Hematopoietic multipotent progenitor cell treated with erythropoietin and hydrocortisone succinate and interleukin-3 and kit ligand, for 4 days (in vitro differentiated cells): ENCODE measurements at regions not wholly inside any gene's neighbourhood (a gene's known extent, or its start where the extent isn't known, plus 50 kb on each side); places are given as distances from the start of the nearest gene placed in this dataset.
A peak's percentile ranks its signal among the peaks of the same experiment; 100 is the strongest.
"Not testable (repeated sequence)": the region's sequence is repeated elsewhere in the genome, so short reads cannot be mapped to it uniquely, and the experiment has no call there.

ENCODE experiments used
- DNase-seq: peaks from one replicate; pipeline ENCODE4 v3.0.0-alpha.2; 2015

DNA sequence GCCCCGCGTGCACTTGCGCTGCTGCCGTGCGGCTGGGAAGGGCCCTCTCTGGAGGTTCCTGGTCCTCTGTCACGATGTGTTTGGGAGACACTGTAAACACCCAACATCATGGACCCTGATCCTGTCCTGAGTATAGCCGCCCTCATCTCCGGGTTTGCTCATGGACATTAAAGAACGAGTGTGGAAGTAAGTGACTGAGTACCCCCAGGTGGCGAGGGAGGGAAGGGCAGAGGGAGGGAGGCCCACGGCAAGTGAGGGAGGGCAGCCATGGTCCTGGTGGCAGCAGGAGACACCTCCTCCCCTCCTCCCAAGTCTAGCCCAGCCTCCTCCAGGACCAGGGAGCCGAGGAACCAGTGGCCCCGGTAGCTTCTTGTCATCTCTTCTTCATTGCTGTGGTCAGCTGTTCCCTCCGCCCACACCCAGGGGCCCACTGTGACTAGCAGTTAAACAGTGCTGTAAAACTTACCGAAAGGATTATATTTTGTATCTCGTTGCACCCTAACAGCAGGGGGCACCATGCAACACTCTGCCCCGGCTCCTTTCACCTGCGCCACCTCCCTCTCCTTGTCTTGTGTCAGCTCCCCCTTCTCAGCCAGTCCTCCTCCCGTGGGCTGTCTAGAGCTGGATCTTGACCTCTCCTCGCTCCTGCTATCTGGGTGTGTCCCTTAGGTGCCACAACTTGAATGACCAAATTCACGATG is 566.5 kb upstream of the B3GAT1 start:
- DNase-seq = peak; percentile 1

- DNase-seq = no peak
Observed at GRCh38 chr11:134976551-134976950, 564.5 kb upstream of the B3GAT1 start.

DNA sequence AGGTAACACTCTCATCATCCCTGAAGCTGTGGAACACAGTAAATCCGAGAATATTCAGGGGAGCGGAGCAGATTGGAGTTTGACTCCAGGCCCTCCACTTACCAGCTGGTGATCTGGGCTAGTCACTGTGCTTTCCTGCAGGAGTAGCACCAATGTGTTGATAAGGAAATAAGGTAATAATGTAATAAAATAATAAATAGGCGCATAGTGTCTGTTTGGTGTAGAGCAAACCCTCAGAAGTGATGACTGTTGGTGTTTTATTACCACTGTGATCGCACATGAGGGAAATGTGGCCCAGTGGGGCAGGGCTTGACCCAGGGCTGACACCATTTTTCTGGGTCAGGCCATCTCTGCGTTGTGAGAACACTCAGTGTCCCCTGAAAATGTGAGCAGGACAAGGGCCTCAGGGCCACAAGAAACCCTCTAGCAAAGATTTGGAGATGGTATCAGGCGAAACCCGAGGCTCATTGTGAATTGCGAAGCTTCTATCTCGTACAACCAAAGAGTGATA is 563.9 kb upstream of the B3GAT1 start:
- DNase-seq = no peak

GRCh38 chr11:134973801-134974200 is 561.8 kb upstream of the B3GAT1 start:
- DNase-seq = no peak

- no peak for DNase-seq
Observed at GRCh38 chr11:134971381-134971780, 559.3 kb upstream of the B3GAT1 start.

GRCh38 chr11:134967746-134968145 is 555.7 kb upstream of the B3GAT1 start:
- DNase-seq = no peak

DNA sequence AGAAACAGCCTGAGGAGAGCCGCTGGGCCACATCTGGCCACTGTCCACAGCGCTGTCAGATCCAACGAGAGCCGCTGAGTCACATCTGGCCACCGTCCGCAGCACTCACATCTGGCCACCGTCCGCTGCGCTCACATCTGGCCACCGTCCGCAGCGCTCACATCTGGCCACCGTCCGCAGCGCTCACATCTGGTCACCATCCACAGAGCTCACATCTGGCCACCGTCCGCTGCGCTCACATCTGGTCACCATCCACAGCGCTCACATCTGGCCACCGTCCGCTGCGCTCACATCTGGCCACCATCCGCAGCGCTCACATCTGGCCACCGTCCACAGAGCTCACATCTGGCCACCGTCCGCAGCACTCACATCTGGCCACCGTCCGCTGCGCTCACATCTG is 549.3 kb upstream of the B3GAT1 start:
- DNase-seq = not testable (repeated sequence)

GRCh38 chr11:134958870-134959269 is 546.8 kb upstream of the B3GAT1 start:
- DNase-seq = no peak

GRCh38 chr11:134958336-134958640 is 546.2 kb upstream of the B3GAT1 start:
- no peak for DNase-seq

GRCh38 chr11:134957540-134958335 is 545.7 kb upstream of the B3GAT1 start:
- no peak for DNase-seq

DNA sequence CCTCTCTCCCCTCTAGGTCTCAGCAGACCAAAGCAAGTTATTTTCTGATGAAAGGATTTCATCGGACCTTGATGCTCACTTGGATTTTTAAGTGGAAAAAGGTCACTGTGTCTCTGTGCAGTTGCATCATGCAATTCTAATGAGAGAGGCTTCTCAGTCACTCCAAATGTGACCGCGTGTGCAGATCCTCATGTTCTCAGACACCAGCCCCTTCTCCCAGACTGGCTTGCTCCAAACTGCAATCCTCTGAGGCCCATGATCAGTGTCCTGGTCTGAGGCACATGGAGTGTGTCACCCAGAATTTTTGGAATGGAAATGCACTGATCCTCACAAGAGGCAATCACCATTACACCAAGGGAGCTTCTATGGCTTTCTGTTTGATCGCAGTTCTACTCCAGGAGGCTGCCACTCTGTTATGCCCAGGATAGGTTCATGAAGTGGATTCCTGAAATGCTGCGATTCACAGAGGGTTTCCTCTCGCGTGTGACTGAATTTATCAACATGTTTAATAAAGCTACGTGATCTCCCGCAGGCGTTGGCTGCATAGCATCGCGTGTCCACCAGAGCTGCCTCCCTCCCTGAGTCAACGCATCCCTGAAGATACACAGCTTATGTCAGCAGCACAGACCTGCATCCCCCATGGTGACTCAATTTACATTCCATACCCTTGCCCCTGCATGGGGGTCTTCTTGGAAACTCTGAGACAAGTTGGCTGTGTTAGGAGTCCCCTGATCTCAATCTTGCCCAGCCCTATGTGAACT is 544.6 kb upstream of the B3GAT1 start:
- no peak for DNase-seq

- DNase-seq = not testable (repeated sequence)
Observed at GRCh38 chr11:134955970-134956369, 543.9 kb upstream of the B3GAT1 start.

DNA sequence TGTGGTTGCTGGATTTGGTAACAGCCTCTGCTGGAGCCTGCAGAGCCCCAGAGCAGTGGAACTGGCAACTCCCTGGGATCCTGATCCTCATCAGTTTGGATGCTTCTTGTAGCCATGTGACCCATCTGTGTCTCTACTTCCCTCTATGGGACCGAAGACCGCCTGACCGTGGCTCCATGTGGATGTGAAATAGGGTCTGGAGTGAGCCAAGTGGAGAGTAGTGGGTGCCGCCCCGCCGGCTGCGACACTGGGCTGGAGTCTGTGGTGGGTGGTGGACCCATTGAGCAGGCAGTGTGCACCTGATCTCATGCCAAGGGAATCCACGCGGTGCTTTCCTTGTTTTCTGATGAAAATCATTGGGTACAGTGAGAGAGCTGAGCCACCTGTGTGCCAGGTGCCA is 543.2 kb upstream of the B3GAT1 start:
- no peak for DNase-seq

GRCh38 chr11:134954456-134954855 is 542.4 kb upstream of the B3GAT1 start:
- not testable (repeated sequence) for DNase-seq

DNA sequence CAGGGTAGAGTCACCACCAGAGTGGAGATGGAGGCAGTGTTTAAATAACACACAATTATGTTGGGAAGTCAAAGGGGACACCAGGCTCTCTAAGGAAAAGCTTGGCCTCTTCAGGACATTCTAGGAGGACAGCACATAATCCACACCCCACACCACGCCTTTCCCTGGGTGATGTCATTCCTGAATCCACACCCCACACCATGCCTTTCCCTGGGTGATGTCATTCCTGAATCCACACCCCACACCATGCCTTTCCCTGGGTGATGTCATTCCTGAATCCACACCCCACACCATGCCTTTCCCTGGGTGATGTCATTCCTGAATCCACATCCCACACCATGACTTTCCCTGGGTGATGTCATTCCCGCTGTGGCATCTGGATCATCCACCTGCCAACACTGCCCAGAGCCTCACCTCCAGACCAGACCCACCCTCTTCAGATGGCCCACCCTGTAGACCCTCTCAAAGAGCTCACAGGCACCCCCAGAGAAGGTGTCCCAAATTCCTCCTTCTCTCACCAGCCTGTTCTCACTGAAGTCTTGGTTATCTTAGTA is 541.5 kb upstream of the B3GAT1 start:
- not testable (repeated sequence) for DNase-seq

- no peak for DNase-seq
Observed at GRCh38 chr11:134951305-134951700, 539.3 kb upstream of the B3GAT1 start.

- DNase-seq = no peak
Observed at GRCh38 chr11:134950692-134951304, 538.8 kb upstream of the B3GAT1 start.

DNA sequence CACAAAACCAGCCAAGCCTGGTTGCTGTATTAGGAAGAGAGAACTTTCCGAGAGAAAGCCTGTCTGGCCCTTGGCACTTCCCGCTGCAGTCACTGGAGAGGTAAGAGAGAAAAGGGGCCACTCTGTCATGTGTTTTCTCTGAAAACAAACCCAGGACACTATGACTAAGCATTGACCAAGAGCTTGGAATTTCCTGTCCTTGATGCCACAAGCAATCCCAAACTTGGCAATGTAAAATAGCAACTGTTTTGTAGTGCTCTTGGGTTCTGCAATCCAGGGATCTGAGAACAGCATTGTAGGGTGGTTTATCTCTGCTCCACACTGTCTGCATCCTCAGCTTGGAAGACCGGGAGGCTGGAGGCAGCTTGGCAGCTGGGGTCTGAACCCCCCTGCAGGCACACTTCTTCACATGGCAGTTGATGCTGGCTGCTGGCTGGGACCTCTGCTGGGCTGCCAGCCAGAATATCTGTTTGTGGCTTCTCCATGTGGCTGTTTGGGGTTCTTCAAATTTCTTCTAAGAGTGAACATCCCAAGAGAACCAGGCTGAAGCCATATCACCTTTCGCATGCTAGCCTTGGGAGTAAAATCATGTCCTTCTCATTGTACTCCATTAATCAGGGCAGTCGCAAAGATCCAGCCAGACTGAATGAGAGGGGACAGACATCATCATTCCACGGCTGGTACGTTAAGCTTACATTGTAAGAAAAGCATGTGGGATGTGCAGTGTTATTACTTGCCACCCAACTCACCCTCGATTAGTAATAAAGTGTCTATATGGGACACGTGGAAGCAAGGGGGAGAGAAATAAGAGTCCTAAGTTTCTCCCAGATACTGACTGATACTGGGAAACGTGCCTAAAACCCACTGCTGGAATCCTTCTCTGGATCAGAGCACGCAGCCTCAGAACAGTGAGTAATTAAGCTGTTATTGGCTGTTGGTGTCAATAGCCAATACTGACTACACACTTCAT is 537.4 kb upstream of the B3GAT1 start:
- no peak for DNase-seq

DNA sequence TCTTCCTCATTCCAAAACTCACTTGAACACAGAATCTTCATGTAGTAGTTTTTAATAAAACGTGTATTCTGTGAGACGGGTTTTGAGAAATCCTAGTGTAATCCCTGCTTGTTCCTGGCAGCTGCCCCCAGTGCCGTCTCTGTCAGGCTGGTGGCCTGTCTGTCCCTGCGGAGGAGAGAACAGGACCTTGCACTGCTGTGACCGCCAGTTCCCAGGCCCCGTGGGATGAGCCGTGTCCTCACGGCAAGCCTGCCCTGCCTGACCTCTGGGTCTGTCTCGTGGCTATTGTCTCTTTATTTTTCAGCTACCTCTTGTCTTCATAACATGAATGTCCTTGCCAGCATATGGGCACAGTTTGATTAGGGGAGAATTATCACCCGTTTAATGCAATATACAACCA is 535.5 kb upstream of the B3GAT1 start:
- DNase-seq = no peak

DNA sequence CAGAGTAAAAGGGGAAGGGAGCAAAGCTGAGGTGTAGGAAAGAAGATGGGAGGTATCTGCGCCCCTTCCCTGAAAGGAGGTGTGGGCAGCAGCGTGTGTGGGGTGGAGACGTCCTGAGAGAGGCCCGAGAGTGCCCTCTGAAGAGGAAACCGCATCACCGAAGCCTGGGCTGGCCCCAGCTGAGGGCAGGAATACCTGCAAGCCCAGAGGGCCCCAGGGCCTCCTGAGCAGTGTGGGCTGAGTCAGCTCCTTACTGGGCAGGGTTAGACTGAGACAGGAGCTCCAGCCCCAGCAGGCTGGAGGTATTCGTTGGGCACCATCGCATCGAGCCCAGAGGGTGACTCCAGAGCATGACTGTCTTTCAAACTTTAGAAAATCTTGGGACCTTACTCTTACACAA is 534.0 kb upstream of the B3GAT1 start:
- no peak for DNase-seq

DNA sequence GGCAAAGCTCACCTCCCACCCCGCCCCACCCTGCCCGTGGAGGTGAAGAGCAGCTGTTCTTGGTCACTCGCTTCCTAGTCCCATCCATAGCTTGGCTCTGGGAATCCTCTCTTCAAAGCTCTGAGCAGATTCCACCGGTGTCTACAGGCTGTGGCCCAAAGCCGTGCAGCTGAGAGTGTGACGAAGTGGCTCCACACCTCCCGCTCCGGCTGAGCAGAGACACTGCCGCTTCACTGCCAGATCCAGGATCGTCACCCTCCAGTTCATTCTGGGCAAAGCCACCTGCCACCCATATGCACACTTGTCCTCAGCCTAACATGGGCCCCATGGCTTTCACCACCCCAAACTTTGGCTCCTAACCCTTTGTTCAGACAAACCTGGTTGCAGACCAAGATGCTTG is 532.9 kb upstream of the B3GAT1 start:
- no peak for DNase-seq

DNA sequence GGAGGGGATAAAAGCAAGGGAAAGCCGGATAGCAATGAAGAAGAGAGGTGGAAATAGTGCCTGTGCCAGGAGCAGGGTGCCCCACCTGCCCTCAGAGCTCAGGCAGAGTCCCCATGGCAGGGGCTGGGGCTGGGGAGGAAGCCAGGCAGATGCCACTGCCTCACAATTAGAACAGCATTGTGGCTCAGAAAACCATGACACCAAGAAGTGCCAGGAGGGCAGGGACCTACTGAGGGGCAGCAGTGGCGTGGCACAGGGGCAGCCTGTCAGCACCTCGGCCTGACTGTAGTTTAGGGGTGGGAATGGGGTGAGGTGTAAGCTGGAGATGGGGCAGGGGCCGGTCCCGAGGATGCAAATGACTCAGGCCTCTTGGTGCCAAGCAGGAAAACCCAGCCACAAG is 532.1 kb upstream of the B3GAT1 start:
- no peak for DNase-seq
